ENCODE measurements at regions not wholly inside any gene's neighbourhood (a gene's known extent, or its start where the extent isn't known, plus 50 kb on each side); places are given as distances from the start of the nearest gene placed in this dataset.
"Not testable (repeated sequence)": the region's sequence is repeated elsewhere in the genome, so short reads cannot be mapped to it uniquely, and the experiment has no call there.

DNA sequence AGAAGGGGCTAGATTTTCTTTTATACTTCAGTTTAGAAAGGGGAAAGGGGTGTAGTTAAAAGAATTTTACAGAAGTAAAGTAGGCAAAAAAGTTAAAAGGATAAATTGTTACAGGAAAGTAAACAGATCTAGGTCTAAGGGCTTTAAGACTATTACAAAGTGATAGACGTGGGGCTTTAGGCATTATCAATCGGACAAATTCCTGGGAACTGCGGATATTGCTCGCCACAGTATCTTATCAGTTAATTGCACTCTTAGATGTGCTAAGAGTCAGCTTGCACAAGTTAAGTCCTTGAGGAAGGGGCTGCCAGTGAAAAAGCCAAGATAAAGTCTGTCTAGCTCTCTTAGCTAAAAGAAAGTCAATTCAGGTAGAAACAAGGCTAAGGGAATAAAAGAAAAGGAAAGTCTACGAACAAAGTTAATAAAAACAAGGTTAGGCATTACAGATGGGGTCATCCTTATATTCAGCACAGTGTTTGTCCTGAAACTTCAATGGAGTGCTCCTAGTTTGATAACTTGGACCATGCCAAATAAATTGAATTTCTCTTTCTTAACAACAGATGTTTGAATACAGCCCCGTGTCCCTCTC lies 125.4 kb downstream of the ART5 start:
- TF ChIP-seq, protein P1, sequence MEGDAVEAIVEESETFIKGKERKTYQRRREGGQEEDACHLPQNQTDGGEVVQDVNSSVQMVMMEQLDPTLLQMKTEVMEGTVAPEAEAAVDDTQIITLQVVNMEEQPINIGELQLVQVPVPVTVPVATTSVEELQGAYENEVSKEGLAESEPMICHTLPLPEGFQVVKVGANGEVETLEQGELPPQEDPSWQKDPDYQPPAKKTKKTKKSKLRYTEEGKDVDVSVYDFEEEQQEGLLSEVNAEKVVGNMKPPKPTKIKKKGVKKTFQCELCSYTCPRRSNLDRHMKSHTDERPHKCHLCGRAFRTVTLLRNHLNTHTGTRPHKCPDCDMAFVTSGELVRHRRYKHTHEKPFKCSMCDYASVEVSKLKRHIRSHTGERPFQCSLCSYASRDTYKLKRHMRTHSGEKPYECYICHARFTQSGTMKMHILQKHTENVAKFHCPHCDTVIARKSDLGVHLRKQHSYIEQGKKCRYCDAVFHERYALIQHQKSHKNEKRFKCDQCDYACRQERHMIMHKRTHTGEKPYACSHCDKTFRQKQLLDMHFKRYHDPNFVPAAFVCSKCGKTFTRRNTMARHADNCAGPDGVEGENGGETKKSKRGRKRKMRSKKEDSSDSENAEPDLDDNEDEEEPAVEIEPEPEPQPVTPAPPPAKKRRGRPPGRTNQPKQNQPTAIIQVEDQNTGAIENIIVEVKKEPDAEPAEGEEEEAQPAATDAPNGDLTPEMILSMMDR (conservative IDR thresholded peaks at IDR 0.05) = not testable (repeated sequence)
- TF ChIP-seq EZH2 (IDR thresholded peaks at IDR 0.05; ENCODE audit: low read depth) = not testable (repeated sequence)

All from PC-9 (cell line).